AG10803 (cell line): ENCODE measurements at regions not wholly inside any gene's neighbourhood (a gene's known extent, or its start where the extent isn't known, plus 50 kb on each side); places are given as distances from the start of the nearest gene placed in this dataset.
"Not testable (repeated sequence)": the region's sequence is repeated elsewhere in the genome, so short reads cannot be mapped to it uniquely, and the experiment has no call there.

Experiments
- DNase-seq: peaks from one replicate; pipeline ENCODE4 v3.0.0; 2010; ENCODE audit warnings: low read depth
- H3K4me3 ChIP-seq: 2 replicates; pipeline ENCODE4 v1.5.1; 2011; ENCODE audit warnings: mild to moderate bottlenecking, low read length, control low read depth
- CTCF ChIP-seq: conservative IDR thresholded peaks from 2 replicates; pipeline ENCODE4 v1.5.1; 2011; ENCODE audit warnings: mild to moderate bottlenecking, low read length, control low read depth, inconsistent platforms

- no peak for DNase-seq
- H3K4me3 ChIP-seq: no peak overlapping the region
- TF ChIP-seq CTCF: no peak
Measured at GRCh38 chrX:137858106-137858505, 292.2 kb downstream of the ZIC3 start.

- DNase-seq: no peak
- no peak overlapping the region for H3K4me3 ChIP-seq
- TF ChIP-seq CTCF: no peak
Measured at GRCh38 chrX:137878401-137878800, 312.5 kb downstream of the ZIC3 start.

GRCh38 chrX:137882960-137883359, 317.0 kb downstream of the ZIC3 start:
- no peak for DNase-seq
- H3K4me3 ChIP-seq: no peak overlapping the region
- TF ChIP-seq CTCF: no peak

- not testable (repeated sequence) for H3K4me3 ChIP-seq, DNase-seq
Measured at GRCh38 chrX:137884813-137885212, 318.9 kb downstream of the ZIC3 start.

GRCh38 chrX:137891431-137891830, 325.5 kb downstream of the ZIC3 start:
- H3K4me3 ChIP-seq: no peak overlapping the region
- no peak for DNase-seq
- no peak for TF ChIP-seq CTCF

GRCh38 chrX:137896123-137896522, 330.2 kb downstream of the ZIC3 start:
- TF ChIP-seq CTCF: no peak

GRCh38 chrX:137915466-137915865, 349.5 kb downstream of the ZIC3 start:
- TF ChIP-seq CTCF: no peak
- DNase-seq: no peak
- no peak overlapping the region for H3K4me3 ChIP-seq

More at GRCh38 chrX:137896123-137896522, 330.2 kb downstream of the ZIC3 start:
- H3K4me3 ChIP-seq: no peak overlapping the region
- no peak for DNase-seq
